Liver (tissue), 3 donors: ENCODE measurements at regions not wholly inside any gene's neighbourhood (a gene's known extent, or its start where the extent isn't known, plus 50 kb on each side); places are given as distances from the start of the nearest gene placed in this dataset.

Experiments used
- ATF3 ChIP-seq: IDR thresholded peaks from 2 replicates; pipeline ENCODE4 v1.6.1; 2016; ENCODE audit warnings: antibody characterized with exemption
- CTCF ChIP-seq: fragments of 150-350 bp; IDR thresholded peaks from 2 replicates; pipeline ENCODE4 v1.5.1; 2017; ENCODE audit warnings: improper control_type of control experiment, low read depth, low read length; ENCODE audit not compliant: missing input control
- GABPA ChIP-seq, 2 donors: IDR thresholded peaks in 1 of 2; conservative IDR thresholded peaks in 1 of 2; 2 replicates each; pipeline ENCODE4 v1.6.1; 2016; ENCODE audit warnings: antibody characterized with exemption in 2 of 2, mild to moderate bottlenecking in 1 of 2, moderate library complexity in 1 of 2
- RAD21 ChIP-seq, 2 donors: IDR thresholded peaks; 2 replicates each; pipeline ENCODE4 v1.6.1; 2016; ENCODE audit warnings: antibody characterized with exemption in 2 of 2, mild to moderate bottlenecking in 2 of 2
- ZBTB33 ChIP-seq: IDR thresholded peaks from 2 replicates; pipeline ENCODE4 v1.6.1; 2016; ENCODE audit warnings: antibody characterized with exemption
- donor health status: healthy.
- donor health status: healthy.

GRCh38 chr2:65628156-65628555, 195.8 kb upstream of the SPRED2 start:
- no peak for TF ChIP-seq ZBTB33
- no peak for TF ChIP-seq RAD21 (IDR thresholded peaks at IDR 0.05)
- TF ChIP-seq GABPA (IDR thresholded peaks at IDR 0.05 in 1 of 2, conservative IDR thresholded peaks at IDR 0.05 in 1 of 2) = no peak
- TF ChIP-seq CTCF = no peak
- TF ChIP-seq ATF3 = no peak
